Panc1 (cell line): ENCODE measurements at regions not wholly inside any gene's neighbourhood (a gene's known extent, or its start where the extent isn't known, plus 50 kb on each side); places are given as distances from the start of the nearest gene placed in this dataset.

Experiments
- ATAC-seq: fragments of 200-7000 bp; cut with Tn5 transposase; 2 replicates; pipeline ENCODE4 v1.9.1; 2020; ENCODE audit warnings: mild to moderate bottlenecking, moderate library complexity
- BruUV-seq: library from RNA; stranded (reverse); fragments of 400-500 nt; replicated peaks from 2 replicates; lab custom pipeline; 2021; lab: Mats Ljungman, UMichigan
- CTCF ChIA-PET: fragments of 300-600 bp; sonication (Branson Sonifier 250); formaldehyde crosslinking; loops from one replicate; lab custom pipeline; 2022; ENCODE audit warnings: antibody characterized with exemption; lab: Charles Lee
- POLR2A ChIA-PET: fragments of 300-600 bp; sonication (Branson Sonifier 250); formaldehyde crosslinking; loops from one replicate; lab custom pipeline; 2022; ENCODE audit warnings: antibody characterized with exemption; lab: Charles Lee
- DNase-seq: peaks from one replicate; pipeline ENCODE4 v3.0.0-alpha.2; 2010; ENCODE audit warnings: low read depth, low spot score
- H3K27ac ChIP-seq: 2 replicates; pipeline ENCODE4 v1.5.1; 2011; ENCODE audit warnings: mild to moderate bottlenecking, low read length, inconsistent platforms
- H3K27me3 ChIP-seq: fragments of 200-500 bp; sonication (Bioruptor generic); 2 replicates; pipeline ENCODE4 v1.6.0; 2014; ENCODE audit warnings: low read length, inconsistent platforms; ENCODE audit not compliant: control insufficient read depth, insufficient read depth
- H3K36me3 ChIP-seq: fragments of 200-500 bp; sonication (Bioruptor generic); 2 replicates; pipeline ENCODE4 v1.5.1; 2014; ENCODE audit warnings: inconsistent platforms, mild to moderate bottlenecking, low read length, moderate library complexity; ENCODE audit not compliant: control insufficient read depth, insufficient read depth
- H3K4me1 ChIP-seq: 2 replicates; pipeline ENCODE4 v1.5.1; 2011; ENCODE audit warnings: inconsistent platforms, mild to moderate bottlenecking, low read length, moderate library complexity; ENCODE audit not compliant: control insufficient read depth, insufficient read depth
- H3K4me3 ChIP-seq, 2 experiments: 2 replicates each; pipeline ENCODE4 v1.5.1; 2011 to 2012; ENCODE audit warnings: low read depth in 2 of 2, low read length in 2 of 2, mild to moderate bottlenecking in 2 of 2, inconsistent platforms in 1 of 2, moderate library complexity in 1 of 2
- H3K9me3 ChIP-seq: fragments of 200-500 bp; sonication (Bioruptor generic); 2 replicates; pipeline ENCODE4 v1.5.1; 2014; ENCODE audit warnings: low read depth, mild to moderate bottlenecking, inconsistent platforms, low read length, moderate library complexity; ENCODE audit not compliant: control insufficient read depth, insufficient read depth
- CTCF ChIP-seq: fragments of 450-650 bp; IDR thresholded peaks from 2 replicates; pipeline ENCODE4 v1.5.1; 2017; ENCODE audit warnings: mild to moderate bottlenecking
- POLR2AphosphoS5 ChIP-seq: IDR thresholded peaks from 2 replicates; pipeline ENCODE4 v1.6.1; 2012; ENCODE audit warnings: mild to moderate bottlenecking, low read depth, low read length, moderate library complexity
- REST ChIP-seq, 2 experiments: IDR thresholded peaks; 2 replicates each; pipeline ENCODE4 v1.6.1; 2011 to 2012; ENCODE audit warnings: low read depth in 2 of 2, control low read depth in 1 of 2, low read length in 1 of 2, mild to moderate bottlenecking in 1 of 2, moderate library complexity in 1 of 2; ENCODE audit not compliant: insufficient read depth in 1 of 2
- SIN3A ChIP-seq: IDR thresholded peaks from 2 replicates; pipeline ENCODE4 v1.6.1; 2012; ENCODE audit warnings: low read depth, mild to moderate bottlenecking, low read length, moderate library complexity, borderline replicate concordance; ENCODE audit not compliant: insufficient read depth
- TCF7L2 ChIP-seq: IDR thresholded peaks from 2 replicates; pipeline ENCODE4 v1.6.1; 2011; ENCODE audit warnings: mild to moderate bottlenecking, low read depth, low read length, inconsistent platforms
- in situ Hi-C: cut with HindIII; loops from 2 replicates; pipeline ENCODE4 v1.10.0; 2016; ENCODE audit warnings: low sequenced_read_pairs, low pct_unique_long_range_greater_than_20kb
- intact Hi-C: fragments of 100-400 bp; cut with micrococcal nuclease; formaldehyde crosslinking; loops from one replicate; pipeline ENCODE4 v1.10.0; 2022; ENCODE audit not compliant: unreplicated experiment

GRCh38 chr7:118082506-118082905, 101.5 kb upstream of the LSM8 start:
- no peaks in the 10 kb centered on the region for H3K27me3 ChIP-seq
- no peak overlapping the region for H3K27ac ChIP-seq
- H3K9me3 ChIP-seq: no peaks in the 10 kb centered on the region
- ATAC-seq (no peak), DNase-seq (no peak)
- intact Hi-C loops: no loop called here
- no peak for TF ChIP-seq REST (IDR thresholded peaks at IDR 0.05; ENCODE audit: insufficient read depth in 1 of 2, low read depth in 2 of 2, low read length in 1 of 2)
- no peak for TF ChIP-seq SIN3A
- no peak for TF ChIP-seq CTCF
- TF ChIP-seq TCF7L2: no peak
- TF ChIP-seq POLR2AphosphoS5: no peak
- POLR2A ChIA-PET: no interaction called here
- H3K36me3 ChIP-seq: no peaks in the 10 kb centered on the region
- H3K4me1 ChIP-seq: no peaks in the 10 kb centered on the region
- H3K4me3 ChIP-seq: no peak overlapping the region
- CTCF ChIA-PET: no interaction called here
- in situ Hi-C loops: no loop called here
- no TSS peak for BruUV-seq

- H3K9me3 ChIP-seq: no peaks in the 10 kb centered on the region
- ATAC-seq (no peak), DNase-seq (no peak)
- in situ Hi-C loops: no loop called here
- H3K36me3 ChIP-seq: no peaks in the 10 kb centered on the region
- intact Hi-C loops: no loop called here
- H3K4me3 ChIP-seq: no peak overlapping the region
- ChIA-PET CTCF (no interaction called here), POLR2A (no interaction called here)
- TF ChIP-seq SIN3A (no peak), TCF7L2 (no peak), REST (IDR thresholded peaks at IDR 0.05; ENCODE audit: insufficient read depth in 1 of 2, low read depth in 2 of 2, low read length in 1 of 2) (no peak), POLR2AphosphoS5 (no peak), CTCF (no peak)
- no peaks in the 10 kb centered on the region for H3K27me3 ChIP-seq
- no TSS peak for BruUV-seq
- no peak overlapping the region for H3K27ac ChIP-seq
- no peaks in the 10 kb centered on the region for H3K4me1 ChIP-seq
Observed at GRCh38 chr7:118085000-118085399, 99.0 kb upstream of the LSM8 start.
